ENCODE measurements at regions not wholly inside any gene's neighbourhood (a gene's known extent, or its start where the extent isn't known, plus 50 kb on each side); places are given as distances from the start of the nearest gene placed in this dataset.

GRCh38 chr18:68148863-68149262 lies 566.0 kb downstream of the TMX3 start:
- DNase-seq (ENCODE audit: low spot score, unreplicated experiment) = no peak
- Mint-ChIP-seq H3K4me3 (ENCODE audit: low read depth) (no peak overlapping the region), H3K4me1 (ENCODE audit: low read depth) (peaks cover 7% of the 10 kb centered on the region), H3K9me3 (ENCODE audit: low read depth) (no peaks in the 10 kb centered on the region), H3K27me3 (no peaks in the 10 kb centered on the region), H3K36me3 (ENCODE audit: insufficient read depth) (no peaks in the 10 kb centered on the region), H3K27ac (peak overlapping the region; percentile 82)
- no peak for TF ChIP-seq CTCF (IDR thresholded peaks at IDR 0.05; ENCODE audit: unreplicated experiment)

GRCh38 chr18:68147728-68148127 lies 567.2 kb downstream of the TMX3 start:
- Mint-ChIP-seq H3K4me3 (ENCODE audit: low read depth) (no peak overlapping the region), H3K9me3 (ENCODE audit: low read depth) (peaks cover 3% of the 10 kb centered on the region), H3K27me3 (no peaks in the 10 kb centered on the region), H3K27ac (no peak overlapping the region), H3K4me1 (ENCODE audit: low read depth) (peaks cover 7% of the 10 kb centered on the region), H3K36me3 (ENCODE audit: insufficient read depth) (no peaks in the 10 kb centered on the region)
- TF ChIP-seq CTCF (IDR thresholded peaks at IDR 0.05; ENCODE audit: unreplicated experiment) = no peak
- DNase-seq (ENCODE audit: low spot score, unreplicated experiment) = no peak

GRCh38 chr18:68121826-68122225 lies 593.1 kb downstream of the TMX3 start:
- Mint-ChIP-seq H3K4me3 (ENCODE audit: low read depth) (no peak overlapping the region), H3K4me1 (ENCODE audit: low read depth) (no peaks in the 10 kb centered on the region), H3K27me3 (no peaks in the 10 kb centered on the region), H3K9me3 (ENCODE audit: low read depth) (no peaks in the 10 kb centered on the region), H3K36me3 (ENCODE audit: insufficient read depth) (no peaks in the 10 kb centered on the region), H3K27ac (no peak overlapping the region)
- TF ChIP-seq CTCF (IDR thresholded peaks at IDR 0.05; ENCODE audit: unreplicated experiment) = no peak
- DNase-seq (ENCODE audit: low spot score, unreplicated experiment) = no peak

GRCh38 chr18:68121308-68121707 lies 593.6 kb downstream of the TMX3 start:
- Mint-ChIP-seq H3K36me3 (ENCODE audit: insufficient read depth) (no peaks in the 10 kb centered on the region), H3K4me1 (ENCODE audit: low read depth) (no peaks in the 10 kb centered on the region), H3K27me3 (no peaks in the 10 kb centered on the region), H3K27ac (no peak overlapping the region), H3K4me3 (ENCODE audit: low read depth) (no peak overlapping the region), H3K9me3 (ENCODE audit: low read depth) (no peaks in the 10 kb centered on the region)
- DNase-seq (ENCODE audit: low spot score, unreplicated experiment) = no peak
- TF ChIP-seq CTCF (IDR thresholded peaks at IDR 0.05; ENCODE audit: unreplicated experiment) = no peak

- Mint-ChIP-seq H3K4me3 (ENCODE audit: low read depth) (no peak overlapping the region), H3K4me1 (ENCODE audit: low read depth) (peaks cover 10% of the 10 kb centered on the region), H3K27ac (no peak overlapping the region), H3K36me3 (ENCODE audit: insufficient read depth) (no peaks in the 10 kb centered on the region), H3K27me3 (no peaks in the 10 kb centered on the region), H3K9me3 (ENCODE audit: low read depth) (no peaks in the 10 kb centered on the region)
- no peak for DNase-seq (ENCODE audit: low spot score, unreplicated experiment)
- no peak for TF ChIP-seq CTCF (IDR thresholded peaks at IDR 0.05; ENCODE audit: unreplicated experiment)
These were observed 598.5 kb upstream of the DSEL start for GRCh38 chr18:68114989-68115388.

All from progenitor cell of endocrine pancreas (in vitro differentiated cells).